Neural progenitor cell (in vitro differentiated cells): ENCODE measurements at regions not wholly inside any gene's neighbourhood (a gene's known extent, or its start where the extent isn't known, plus 50 kb on each side); places are given as distances from the start of the nearest gene placed in this dataset.

Source experiments
- DNase-seq: peaks from one replicate; pipeline ENCODE4 v3.0.0-alpha.2; 2016; ENCODE audit warnings: low spot score
- H2AFZ ChIP-seq: fragments of 200-600 bp; sonication (generic); replicated peaks from 2 replicates; pipeline ENCODE4 v1.6.1; 2016; ENCODE audit warnings: antibody characterized with exemption
- H3F3A ChIP-seq: fragments of 200-600 bp; sonication (generic); 2 replicates; pipeline ENCODE4 v1.6.1; 2016; ENCODE audit warnings: antibody characterized with exemption, low read depth
- H3K27ac ChIP-seq: fragments of 200-600 bp; sonication (generic); 2 replicates; pipeline ENCODE4 v1.5.1; 2016; ENCODE audit warnings: mild to moderate bottlenecking
- H3K27me3 ChIP-seq: fragments of 200-600 bp; sonication (generic); 2 replicates; pipeline ENCODE4 v1.6.1; 2016; ENCODE audit warnings: mild to moderate bottlenecking, moderate library complexity
- H3K36me3 ChIP-seq: fragments of 200-600 bp; sonication (generic); 2 replicates; pipeline ENCODE4 v1.5.1; 2016
- H3K4me1 ChIP-seq: fragments of 200-600 bp; sonication (generic); 2 replicates; pipeline ENCODE4 v1.6.1; 2016; ENCODE audit warnings: mixed run types
- H3K4me2 ChIP-seq: fragments of 200-600 bp; sonication (generic); 2 replicates; pipeline ENCODE4 v1.6.1; 2016
- H3K4me3 ChIP-seq: fragments of 200-600 bp; sonication (generic); 2 replicates; pipeline ENCODE4 v1.5.1; 2016
- H3K79me2 ChIP-seq: fragments of 200-600 bp; sonication (generic); 2 replicates; pipeline ENCODE4 v1.6.1; 2016; ENCODE audit warnings: low read depth
- H3K9ac ChIP-seq: fragments of 200-600 bp; sonication (generic); 2 replicates; pipeline ENCODE4 v1.6.1; 2016
- H3K9me3 ChIP-seq: fragments of 200-600 bp; sonication (generic); 2 replicates; pipeline ENCODE4 v1.5.1; 2016; ENCODE audit warnings: low read depth
- H4K20me1 ChIP-seq: fragments of 200-600 bp; sonication (generic); 2 replicates; pipeline ENCODE4 v1.6.1; 2016; ENCODE audit warnings: low read depth
- H3K27ac Mint-ChIP-seq: 3 replicates; pipeline ENCODE4 v1.8.0; 2021; ENCODE audit warnings: mixed read lengths
- H3K27me3 Mint-ChIP-seq: 2 replicates; pipeline ENCODE4 v1.8.0; 2022; ENCODE audit warnings: low read depth, mild to moderate bottlenecking, inconsistent platforms, moderate library complexity, mixed read lengths; ENCODE audit not compliant: insufficient read depth
- H3K36me3 Mint-ChIP-seq: 3 replicates; pipeline ENCODE4 v1.8.0; 2021; ENCODE audit warnings: mixed read lengths
- H3K4me1 Mint-ChIP-seq: 3 replicates; pipeline ENCODE4 v1.8.0; 2021; ENCODE audit warnings: mixed read lengths
- H3K4me3 Mint-ChIP-seq: 3 replicates; pipeline ENCODE4 v1.8.0; 2021; ENCODE audit warnings: mild to moderate bottlenecking, moderate library complexity, mixed read lengths
- H3K9me3 Mint-ChIP-seq: 3 replicates; pipeline ENCODE4 v1.8.0; 2020; ENCODE audit warnings: mixed read lengths
- EZH2 ChIP-seq: fragments of 200-600 bp; sonication (generic); IDR thresholded peaks from 2 replicates; pipeline ENCODE4 v1.6.1; 2017; ENCODE audit warnings: antibody characterized with exemption, mild to moderate bottlenecking, moderate library complexity
- EZH2phosphoT487 ChIP-seq: fragments of 200-600 bp; sonication (generic); IDR thresholded peaks from 2 replicates; pipeline ENCODE4 v1.6.1; 2017; ENCODE audit warnings: antibody characterized with exemption
- TF ChIP-seq, protein P1 (sequence below): fragments of 200-600 bp; sonication (generic); IDR thresholded peaks from 2 replicates; pipeline ENCODE4 v1.5.1; 2017; ENCODE audit warnings: antibody characterized with exemption, mild to moderate bottlenecking

DNA sequence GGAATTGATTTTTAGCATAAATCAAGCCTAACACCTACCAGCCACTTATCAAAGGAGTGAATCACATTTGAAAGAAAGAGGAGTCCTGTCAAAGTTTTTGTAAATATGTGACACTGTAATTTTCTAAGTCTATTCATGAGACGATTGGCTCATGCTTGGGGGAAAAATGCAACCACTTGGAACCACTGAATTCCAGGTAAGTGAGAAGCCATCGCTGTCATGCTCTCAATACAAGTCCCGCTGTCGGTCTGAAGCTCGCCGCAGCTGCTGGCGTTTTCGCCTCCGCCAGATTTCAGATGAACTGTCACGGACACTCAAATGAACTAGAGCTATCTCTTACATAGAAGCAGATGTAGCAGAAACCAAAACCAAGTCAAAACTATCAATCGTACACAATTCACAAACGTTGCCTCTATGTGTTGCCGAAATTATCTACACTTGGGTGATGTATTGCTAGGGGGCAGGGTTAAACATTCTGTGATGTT is 279.8 kb upstream of the FZD8 start:
- Histone ChIP-seq H2AFZ (no peak overlapping the region), H3K4me3 (no peak overlapping the region), H3K9ac (no peak overlapping the region), H3K4me2 (no peak overlapping the region), H3K4me1 (peaks cover 23% of the 10 kb centered on the region), H3K9me3 (no peaks in the 10 kb centered on the region), H3K27ac (no peak overlapping the region), H3K36me3 (no peaks in the 10 kb centered on the region), H3K79me2 (no peaks in the 10 kb centered on the region), H3F3A (no peaks in the 10 kb centered on the region), H4K20me1 (no peaks in the 10 kb centered on the region), H3K27me3 (no peaks in the 10 kb centered on the region)
- no peak for DNase-seq
- TF ChIP-seq, protein P1, sequence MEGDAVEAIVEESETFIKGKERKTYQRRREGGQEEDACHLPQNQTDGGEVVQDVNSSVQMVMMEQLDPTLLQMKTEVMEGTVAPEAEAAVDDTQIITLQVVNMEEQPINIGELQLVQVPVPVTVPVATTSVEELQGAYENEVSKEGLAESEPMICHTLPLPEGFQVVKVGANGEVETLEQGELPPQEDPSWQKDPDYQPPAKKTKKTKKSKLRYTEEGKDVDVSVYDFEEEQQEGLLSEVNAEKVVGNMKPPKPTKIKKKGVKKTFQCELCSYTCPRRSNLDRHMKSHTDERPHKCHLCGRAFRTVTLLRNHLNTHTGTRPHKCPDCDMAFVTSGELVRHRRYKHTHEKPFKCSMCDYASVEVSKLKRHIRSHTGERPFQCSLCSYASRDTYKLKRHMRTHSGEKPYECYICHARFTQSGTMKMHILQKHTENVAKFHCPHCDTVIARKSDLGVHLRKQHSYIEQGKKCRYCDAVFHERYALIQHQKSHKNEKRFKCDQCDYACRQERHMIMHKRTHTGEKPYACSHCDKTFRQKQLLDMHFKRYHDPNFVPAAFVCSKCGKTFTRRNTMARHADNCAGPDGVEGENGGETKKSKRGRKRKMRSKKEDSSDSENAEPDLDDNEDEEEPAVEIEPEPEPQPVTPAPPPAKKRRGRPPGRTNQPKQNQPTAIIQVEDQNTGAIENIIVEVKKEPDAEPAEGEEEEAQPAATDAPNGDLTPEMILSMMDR, result no peak
- TF ChIP-seq EZH2phosphoT487, result no peak
- TF ChIP-seq EZH2, result no peak
- peaks cover 3% of the 10 kb centered on the region for H3K27me3 Mint-ChIP-seq
- no peaks in the 10 kb centered on the region for H3K9me3 Mint-ChIP-seq
- no peak overlapping the region for H3K27ac Mint-ChIP-seq
- no peaks in the 10 kb centered on the region for H3K36me3 Mint-ChIP-seq
- no peak overlapping the region for H3K4me3 Mint-ChIP-seq
- peaks cover 33% of the 10 kb centered on the region for H3K4me1 Mint-ChIP-seq

DNA sequence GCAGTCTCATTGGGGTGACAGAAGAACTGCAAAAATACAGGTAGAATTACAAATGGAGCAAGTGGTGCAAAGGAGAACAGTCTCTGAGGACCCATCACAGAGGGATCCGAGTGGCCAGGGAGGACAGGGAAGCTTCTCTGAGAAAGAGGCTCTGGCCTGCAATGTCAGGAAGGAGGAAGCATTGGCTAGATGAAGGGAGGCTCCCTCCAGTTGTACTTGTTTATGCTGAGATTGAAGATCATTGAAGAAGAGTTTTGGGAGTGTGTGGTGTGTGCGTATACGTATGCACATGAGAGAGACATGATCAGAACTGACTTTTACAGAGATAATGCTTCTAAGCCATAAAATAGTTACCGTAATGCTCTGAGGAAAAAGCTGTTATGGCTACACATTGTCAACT is 274.7 kb upstream of the FZD8 start:
- Mint-ChIP-seq H3K4me3 (no peak overlapping the region), H3K4me1 (peaks cover 6% of the 10 kb centered on the region), H3K9me3 (no peaks in the 10 kb centered on the region), H3K27ac (no peak overlapping the region), H3K36me3 (no peaks in the 10 kb centered on the region), H3K27me3 (peaks cover 6% of the 10 kb centered on the region)
- TF ChIP-seq, protein P1, result no peak
- TF ChIP-seq EZH2 (no peak), EZH2phosphoT487 (no peak)
- Histone ChIP-seq H3K4me1 (no peaks in the 10 kb centered on the region), H3K9ac (no peak overlapping the region), H3K36me3 (no peaks in the 10 kb centered on the region), H3F3A (no peaks in the 10 kb centered on the region), H3K27ac (no peak overlapping the region), H3K27me3 (no peaks in the 10 kb centered on the region), H2AFZ (no peak overlapping the region), H3K79me2 (no peaks in the 10 kb centered on the region), H3K9me3 (no peaks in the 10 kb centered on the region), H4K20me1 (no peaks in the 10 kb centered on the region), H3K4me2 (no peak overlapping the region), H3K4me3 (no peak overlapping the region)
- DNase-seq, result peak; percentile 8

DNA sequence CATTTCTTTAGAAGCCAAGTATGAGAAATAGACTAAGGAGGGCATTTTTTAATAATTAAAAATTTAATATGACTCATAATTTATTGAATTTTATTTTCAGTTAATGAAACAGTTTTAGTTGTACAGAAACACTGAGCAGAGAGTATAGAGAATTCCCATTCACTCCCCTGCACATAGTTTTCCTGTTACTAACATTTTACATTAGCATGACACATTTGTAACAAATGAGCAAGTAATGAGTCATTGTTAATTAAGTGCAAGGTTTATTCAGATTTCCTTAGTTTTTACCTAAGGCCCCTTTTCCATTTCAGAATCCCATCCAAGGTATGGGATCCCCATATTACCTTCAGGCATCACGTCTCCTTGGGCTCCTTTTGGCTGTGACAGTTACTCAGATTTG is 271.5 kb upstream of the FZD8 start:
- Histone ChIP-seq H4K20me1 (no peaks in the 10 kb centered on the region), H3K4me2 (no peak overlapping the region), H3K4me3 (no peak overlapping the region), H3F3A (no peaks in the 10 kb centered on the region), H3K79me2 (no peaks in the 10 kb centered on the region), H3K9ac (no peak overlapping the region), H2AFZ (no peak overlapping the region), H3K9me3 (no peaks in the 10 kb centered on the region), H3K27me3 (no peaks in the 10 kb centered on the region), H3K36me3 (no peaks in the 10 kb centered on the region), H3K4me1 (peaks cover 13% of the 10 kb centered on the region), H3K27ac (no peak overlapping the region)
- Mint-ChIP-seq H3K4me3 (no peak overlapping the region), H3K27ac (no peak overlapping the region), H3K36me3 (no peaks in the 10 kb centered on the region), H3K4me1 (peaks cover 11% of the 10 kb centered on the region), H3K9me3 (no peaks in the 10 kb centered on the region), H3K27me3 (peaks cover 7% of the 10 kb centered on the region)
- TF ChIP-seq EZH2 (no peak), EZH2phosphoT487 (no peak)
- TF ChIP-seq, protein P1, result no peak
- DNase-seq, result no peak
